ENCODE measurements at regions not wholly inside any gene's neighbourhood (a gene's known extent, or its start where the extent isn't known, plus 50 kb on each side); places are given as distances from the start of the nearest gene placed in this dataset.
"Not testable (repeated sequence)": the region's sequence is repeated elsewhere in the genome, so short reads cannot be mapped to it uniquely, and the experiment has no call there.

- DNase-seq (ENCODE audit: low spot score): no peak
Measured at GRCh38 chr4:72876946-72877345, 192.6 kb downstream of the COX18 start.

- no peak for DNase-seq (ENCODE audit: low spot score)
Measured at GRCh38 chr4:72875545-72875944, 194.0 kb downstream of the COX18 start.

- no peak for DNase-seq (ENCODE audit: low spot score)
Measured at GRCh38 chr4:72875138-72875537, 194.4 kb downstream of the COX18 start.

DNA sequence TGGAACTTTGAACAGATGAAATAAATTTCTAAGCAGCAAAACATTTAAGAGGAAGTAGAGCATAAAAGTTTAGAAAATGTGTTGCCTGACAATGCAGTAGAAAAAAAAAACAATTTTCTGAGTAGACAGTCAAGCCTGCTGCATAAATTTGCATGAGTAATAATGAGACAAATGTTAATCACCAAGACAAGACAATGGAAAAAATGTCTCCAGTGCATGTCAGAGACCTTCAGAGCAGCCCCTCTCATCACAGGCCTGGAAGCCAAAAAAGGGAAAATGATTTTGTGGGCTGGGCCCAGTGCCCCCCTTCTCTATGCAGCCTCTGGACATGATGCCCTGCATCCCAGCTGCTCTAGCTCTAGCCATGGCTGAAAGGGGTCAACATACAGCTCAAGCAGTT lies 204.6 kb downstream of the COX18 start:
- no peak for DNase-seq (ENCODE audit: low spot score)

GRCh38 chr4:72864277-72864676 lies 205.2 kb downstream of the COX18 start:
- not testable (repeated sequence) for DNase-seq (ENCODE audit: low spot score)

- DNase-seq (ENCODE audit: low spot score): no peak
Measured at GRCh38 chr4:72860766-72861165, 208.8 kb downstream of the COX18 start.

DNA sequence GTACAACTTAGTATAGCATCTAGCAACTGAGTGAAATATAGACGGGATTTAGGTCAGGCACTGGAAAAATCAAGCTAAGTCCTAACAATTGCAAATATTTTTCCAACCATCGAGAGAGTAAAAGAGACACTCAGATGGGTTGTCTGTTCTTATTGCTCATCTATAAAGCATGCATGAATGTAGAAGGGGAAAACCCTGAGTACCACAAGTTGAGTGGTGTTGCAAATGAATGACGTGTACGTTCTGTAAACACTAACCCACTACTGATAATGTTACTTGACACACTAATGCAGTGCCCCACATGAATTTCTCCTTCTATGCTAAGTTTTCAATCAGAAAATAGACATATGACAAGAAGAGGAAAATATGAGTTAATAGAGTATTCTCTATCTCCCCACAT lies 211.2 kb downstream of the COX18 start:
- DNase-seq (ENCODE audit: low spot score): no peak

DNA sequence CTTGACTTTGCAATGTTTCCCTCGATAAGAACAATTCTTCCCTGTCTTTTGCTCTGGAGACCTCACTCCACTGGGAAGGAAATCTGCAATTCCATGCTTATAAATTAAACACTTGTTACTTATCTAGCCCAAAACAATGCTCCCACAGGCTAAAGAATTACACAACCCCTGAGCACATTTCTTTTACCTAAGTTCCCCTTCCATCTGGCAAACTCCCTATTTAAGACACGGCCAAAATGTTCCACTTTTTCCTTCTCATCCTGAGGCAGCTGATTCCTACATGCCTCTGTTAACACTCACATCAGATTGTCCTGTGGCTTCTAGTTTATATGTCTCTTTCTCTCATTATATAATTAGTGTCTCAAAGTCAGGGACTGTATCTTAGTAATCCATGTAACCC lies 211.7 kb downstream of the COX18 start:
- no peak for DNase-seq (ENCODE audit: low spot score)

DNA sequence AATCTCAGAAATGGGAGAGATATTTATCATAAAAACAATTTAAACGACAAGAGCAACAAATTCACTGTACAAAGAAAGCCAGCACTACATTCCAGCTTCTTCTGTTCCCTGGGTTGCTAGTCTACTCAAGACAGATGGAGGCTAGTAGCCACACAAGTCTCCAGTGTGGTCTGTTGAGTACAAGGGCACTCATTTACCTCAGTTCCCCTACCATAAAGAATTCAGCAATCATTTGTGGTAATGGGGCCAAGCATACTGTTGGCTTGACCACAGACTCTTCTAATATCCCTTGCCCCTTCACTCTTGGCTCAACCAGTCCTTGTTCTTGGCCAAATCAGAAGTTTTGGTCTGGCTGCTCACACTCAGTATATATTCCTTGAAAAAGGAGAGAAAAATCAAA lies 212.3 kb downstream of the COX18 start:
- DNase-seq (ENCODE audit: low spot score): no peak

DNA sequence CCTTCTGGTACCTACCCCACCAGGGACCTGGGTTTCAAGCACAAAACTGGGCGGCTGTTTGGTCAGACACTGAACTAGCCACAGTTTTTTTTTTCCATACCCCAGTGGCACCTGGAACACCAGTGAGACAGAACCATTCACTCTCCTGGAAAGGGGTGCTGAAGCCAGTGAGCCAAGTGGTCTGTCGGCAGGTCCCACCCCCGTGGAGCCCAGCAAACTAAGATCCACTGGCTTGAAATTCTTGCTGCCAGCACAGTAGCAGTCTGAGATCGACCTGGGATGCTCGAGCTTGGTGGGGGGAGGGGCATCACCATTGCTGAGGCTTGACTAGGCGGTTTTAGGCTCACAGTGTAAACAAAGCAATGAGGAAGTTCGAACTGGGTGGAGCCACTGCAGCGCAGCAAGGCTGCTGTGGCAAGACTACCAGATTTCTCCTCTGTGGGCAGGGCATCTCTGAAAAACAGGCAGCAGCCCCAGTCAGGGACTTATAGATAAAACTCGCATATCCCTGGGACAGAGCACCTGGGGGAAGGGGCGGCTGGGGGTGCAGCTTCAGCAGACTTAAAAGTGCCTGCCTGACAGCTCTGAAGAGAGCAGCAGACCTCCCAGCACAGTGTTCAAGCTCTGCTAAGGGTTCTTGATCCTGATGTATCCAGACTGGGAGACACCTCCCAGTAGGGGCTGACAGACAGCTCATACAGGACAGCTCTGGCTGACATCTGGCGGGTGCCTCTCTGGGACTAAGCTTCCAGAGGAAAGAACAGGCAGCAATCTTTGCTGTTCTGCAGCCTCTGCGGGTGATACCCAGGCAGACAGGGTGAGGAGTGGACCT lies 223.0 kb downstream of the COX18 start:
- DNase-seq (ENCODE audit: low spot score): no peak

DNA sequence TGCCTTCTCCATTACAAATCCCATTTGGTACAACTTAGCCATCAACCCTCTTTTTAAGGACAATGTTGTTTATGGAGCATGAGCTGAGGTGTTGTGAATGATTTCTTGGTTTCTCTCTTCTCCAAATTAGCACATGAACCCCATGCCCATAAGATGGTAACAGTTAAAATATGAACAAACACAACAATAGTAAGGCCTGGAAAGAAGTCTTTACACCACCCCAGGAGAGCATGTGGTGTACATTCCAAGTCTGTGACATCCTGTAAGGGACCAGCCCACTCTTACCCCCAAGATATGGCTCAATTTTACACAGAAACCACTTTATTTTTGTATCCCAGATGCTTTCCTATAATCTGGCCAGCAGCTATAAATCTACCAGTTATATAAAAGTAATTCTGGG lies 226.1 kb downstream of the COX18 start:
- DNase-seq (ENCODE audit: low spot score): no peak

DNA sequence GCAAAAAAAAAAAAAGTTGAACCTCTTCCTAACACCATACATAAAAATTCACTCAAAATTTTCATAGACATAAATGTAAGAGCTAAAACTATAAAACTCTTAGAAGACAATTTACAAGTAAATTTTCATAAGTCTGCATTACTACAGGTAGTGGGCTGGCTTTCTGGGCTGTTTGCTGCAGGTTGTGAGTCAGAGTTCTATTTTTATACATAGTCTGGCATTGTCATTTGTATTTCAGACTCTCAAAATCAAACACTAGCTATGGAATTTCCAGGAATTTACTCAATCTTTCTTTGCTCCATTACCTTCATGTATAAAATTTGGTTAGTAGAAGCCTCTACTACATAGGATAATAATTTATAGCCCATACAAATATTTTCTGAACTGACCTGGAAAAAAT lies 227.2 kb downstream of the COX18 start:
- no peak for DNase-seq (ENCODE audit: low spot score)

GRCh38 chr4:72840166-72840565 lies 229.3 kb downstream of the COX18 start:
- DNase-seq (ENCODE audit: low spot score): not testable (repeated sequence)

- no peak for DNase-seq (ENCODE audit: low spot score)
Measured at GRCh38 chr4:72828864-72829263, 240.7 kb downstream of the COX18 start.

DNA sequence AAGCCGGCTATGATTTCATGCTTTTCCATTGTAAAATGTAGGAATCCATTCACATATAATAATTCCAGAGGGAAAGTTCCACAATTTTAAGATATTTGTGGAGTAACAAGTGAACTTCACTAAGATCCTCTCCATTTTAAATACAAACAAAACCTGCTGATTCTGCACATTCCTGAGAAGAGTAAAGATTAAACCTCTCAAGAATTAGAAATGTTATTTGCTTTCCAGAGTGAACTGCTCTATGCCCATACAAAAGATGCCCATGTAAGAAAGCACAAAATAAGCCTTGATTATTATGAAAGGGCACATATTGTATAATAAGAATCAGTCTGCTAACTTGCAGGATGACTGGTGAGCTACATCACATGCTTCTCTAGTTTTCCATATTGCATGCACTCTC lies 241.5 kb downstream of the COX18 start:
- DNase-seq (ENCODE audit: low spot score): no peak

DNA sequence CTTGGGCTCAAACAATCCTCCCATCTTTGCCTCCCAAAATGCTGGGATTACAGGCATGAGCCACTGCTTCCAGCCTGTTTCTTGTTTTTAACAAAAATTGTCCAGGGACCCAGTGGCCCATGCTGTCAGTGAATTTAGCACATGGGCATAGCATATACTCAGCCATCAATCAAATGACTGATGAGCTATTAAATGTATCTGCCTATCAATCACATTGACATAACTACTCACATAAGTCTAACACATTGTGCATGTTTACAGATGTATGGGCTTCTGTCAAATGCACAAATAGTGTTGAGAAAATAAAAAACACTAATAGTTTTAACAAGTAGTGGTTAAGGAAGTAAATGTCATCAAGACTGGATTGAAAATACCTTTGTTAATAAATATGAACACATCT lies 249.4 kb downstream of the COX18 start:
- DNase-seq (ENCODE audit: low spot score): no peak

DNA sequence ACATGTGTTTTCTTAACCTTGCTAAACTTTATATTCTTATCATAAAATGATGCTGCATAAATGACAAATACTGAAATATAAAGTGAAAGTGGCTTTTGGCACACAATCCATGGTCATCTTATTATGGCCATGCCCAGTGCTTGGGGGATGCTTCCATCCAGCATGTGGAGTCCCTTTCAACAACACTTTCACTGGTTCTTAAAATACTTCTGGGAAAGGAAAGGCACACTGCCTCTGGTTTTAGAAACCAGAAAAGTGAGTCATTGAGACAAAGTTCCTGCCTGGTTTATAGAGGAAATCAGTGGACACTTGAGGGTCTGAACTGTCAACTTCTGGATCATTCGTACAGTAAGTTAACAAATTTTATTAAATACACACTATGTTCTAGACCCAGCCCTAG lies 248.0 kb upstream of the ADAMTS3 start:
- no peak for DNase-seq (ENCODE audit: low spot score)

GRCh38 chr4:72814241-72814640 lies 245.2 kb upstream of the ADAMTS3 start:
- DNase-seq (ENCODE audit: low spot score): no peak

- no peak for DNase-seq (ENCODE audit: low spot score)
Measured at GRCh38 chr4:72809208-72809607, 240.2 kb upstream of the ADAMTS3 start.

GRCh38 chr4:72805284-72805683 lies 236.3 kb upstream of the ADAMTS3 start:
- no peak for DNase-seq (ENCODE audit: low spot score)

DNA sequence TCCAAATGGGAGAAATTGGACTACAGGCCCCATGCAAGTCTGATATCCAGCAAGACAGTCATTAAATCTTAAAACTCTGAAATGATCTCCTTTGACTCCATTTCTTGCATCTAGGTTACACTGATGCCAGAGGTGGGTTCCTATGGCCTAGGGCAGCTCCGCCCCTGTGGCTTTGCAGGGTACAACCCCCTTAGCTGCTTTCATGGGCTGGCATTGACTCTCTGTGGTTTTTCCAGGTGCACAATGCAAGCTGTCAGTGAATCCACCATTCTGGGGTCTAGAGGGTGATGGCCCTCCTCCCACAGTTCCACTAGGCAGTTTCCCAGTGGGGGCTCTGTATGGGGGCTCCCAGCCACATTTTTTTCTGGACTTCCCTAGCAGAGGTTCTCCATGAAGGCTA lies 228.5 kb upstream of the ADAMTS3 start:
- no peak for DNase-seq (ENCODE audit: low spot score)

- DNase-seq (ENCODE audit: low spot score): no peak
Measured at GRCh38 chr4:72791054-72791453, 222.0 kb upstream of the ADAMTS3 start.

DNA sequence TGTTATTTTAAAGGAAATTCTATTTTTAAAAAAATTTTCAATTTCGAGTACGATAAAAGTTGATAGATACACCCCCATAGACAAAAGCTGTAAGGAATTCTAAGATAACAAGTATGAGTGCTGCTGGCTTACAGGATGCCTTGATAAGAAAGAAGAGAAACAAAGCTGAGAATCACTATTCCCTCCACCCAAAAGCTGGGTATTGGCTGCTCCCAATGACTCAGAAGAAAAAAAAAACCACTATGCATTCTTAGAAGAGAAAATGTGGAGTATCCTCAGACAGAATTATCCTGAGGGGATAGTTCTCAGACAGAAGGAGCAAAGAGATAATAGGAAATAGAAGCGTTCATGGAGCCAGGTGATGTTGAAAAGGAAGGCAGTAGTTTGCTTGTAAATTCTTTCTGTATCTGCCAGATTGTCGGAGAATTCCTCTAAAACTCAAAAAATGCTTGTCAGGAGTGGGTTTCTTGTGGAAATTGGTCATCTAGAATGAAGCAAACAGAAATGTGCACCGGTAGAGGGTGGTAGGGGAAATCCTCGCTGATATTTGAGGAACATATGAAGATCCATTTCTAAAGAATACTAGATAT lies 217.5 kb upstream of the ADAMTS3 start:
- no peak for DNase-seq (ENCODE audit: low spot score)

DNA sequence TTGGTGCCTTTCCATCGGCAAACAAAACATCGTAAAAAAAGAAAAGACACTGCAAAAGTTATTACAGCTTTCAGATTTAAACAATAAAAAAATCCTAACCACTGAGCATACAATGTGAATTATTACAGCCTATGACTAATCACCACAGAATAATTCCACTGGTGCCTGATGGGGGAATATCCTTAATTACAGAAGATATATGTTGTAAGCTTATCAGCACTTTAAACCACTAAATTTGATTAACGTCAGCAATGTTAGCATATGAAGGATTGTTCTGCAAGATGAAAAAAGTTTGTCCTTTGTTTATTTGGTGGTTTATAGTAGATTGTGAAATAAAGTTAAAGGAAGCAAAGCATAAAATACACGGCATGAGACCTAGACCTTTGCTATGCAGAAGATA lies 210.2 kb upstream of the ADAMTS3 start:
- no peak for DNase-seq (ENCODE audit: low spot score)
